NOMO-1 treated with DMSO at 0.1 percent for 48 hours (cell line): ENCODE measurements at regions not wholly inside any gene's neighbourhood (a gene's known extent, or its start where the extent isn't known, plus 50 kb on each side); places are given as distances from the start of the nearest gene placed in this dataset.

ENCODE experiments used
- DNase-seq: peaks from one replicate; lab custom pipeline; 2025; ENCODE audit not compliant: unreplicated experiment; lab: John Stamatoyannopoulos, UW

- DNase-seq: no peak
Measured at GRCh38 chr7:45511721-45512597, 62.2 kb upstream of the ADCY1 start.

GRCh38 chr7:45514944-45515343, 59.2 kb upstream of the ADCY1 start:
- no peak for DNase-seq

GRCh38 chr7:45515346-45515745, 58.8 kb upstream of the ADCY1 start:
- no peak for DNase-seq
